NCI-H1092 (cell line): ENCODE measurements at regions not wholly inside any gene's neighbourhood (a gene's known extent, or its start where the extent isn't known, plus 50 kb on each side); places are given as distances from the start of the nearest gene placed in this dataset.

Source experiments
- DNase-seq: peaks from one replicate; lab custom pipeline; 2025; lab: John Stamatoyannopoulos, UW

- no peak for DNase-seq
Measured at GRCh38 chr2:30310371-30310770, 79.0 kb downstream of the LBH start.

GRCh38 chr2:30310955-30311354 lies 79.6 kb downstream of the LBH start:
- DNase-seq = no peak

GRCh38 chr2:30311711-30312110 lies 80.4 kb downstream of the LBH start:
- DNase-seq = no peak

DNA sequence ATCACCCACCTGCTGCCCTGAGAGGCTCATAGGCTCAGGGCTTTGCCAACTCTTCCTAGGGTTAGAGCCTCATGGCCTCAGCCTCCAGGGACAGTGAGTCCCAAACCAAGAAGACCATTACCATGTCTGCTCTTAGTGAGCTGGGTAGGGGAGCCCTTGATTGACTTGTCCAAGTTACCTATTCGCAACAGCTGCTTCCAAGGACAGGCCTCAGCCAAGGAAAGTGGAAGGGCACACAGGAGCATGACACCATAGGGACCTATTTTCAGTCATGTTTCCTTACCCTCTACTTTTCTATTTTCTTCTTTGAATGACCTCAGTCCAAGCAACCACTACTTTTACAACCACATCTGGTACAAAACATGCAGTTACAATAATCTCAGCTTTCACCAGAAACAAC lies 81.6 kb downstream of the LBH start:
- DNase-seq = no peak

DNA sequence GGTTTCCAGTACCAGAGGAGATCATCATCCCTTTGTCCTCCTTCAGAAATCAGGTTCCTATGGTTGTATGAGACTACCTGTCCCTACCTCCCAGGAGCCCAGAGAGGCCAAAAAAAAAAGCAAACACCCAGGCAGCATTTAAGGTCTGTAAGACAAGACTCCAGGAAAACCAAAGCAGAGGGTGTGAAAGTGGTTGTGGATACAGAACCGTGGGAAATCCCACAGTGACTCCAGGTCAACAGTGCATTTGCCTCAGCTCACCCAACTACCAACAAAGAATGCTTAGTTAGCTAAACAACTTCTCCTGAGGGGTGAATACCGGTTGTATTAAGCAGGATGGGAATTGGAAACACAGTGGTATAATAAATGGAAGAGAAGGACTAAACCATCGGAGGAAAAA lies 83.6 kb downstream of the LBH start:
- DNase-seq = no peak

- no peak for DNase-seq
Measured at GRCh38 chr2:30315391-30316063, 84.2 kb downstream of the LBH start.

GRCh38 chr2:30316408-30316807 lies 85.1 kb downstream of the LBH start:
- no peak for DNase-seq

DNA sequence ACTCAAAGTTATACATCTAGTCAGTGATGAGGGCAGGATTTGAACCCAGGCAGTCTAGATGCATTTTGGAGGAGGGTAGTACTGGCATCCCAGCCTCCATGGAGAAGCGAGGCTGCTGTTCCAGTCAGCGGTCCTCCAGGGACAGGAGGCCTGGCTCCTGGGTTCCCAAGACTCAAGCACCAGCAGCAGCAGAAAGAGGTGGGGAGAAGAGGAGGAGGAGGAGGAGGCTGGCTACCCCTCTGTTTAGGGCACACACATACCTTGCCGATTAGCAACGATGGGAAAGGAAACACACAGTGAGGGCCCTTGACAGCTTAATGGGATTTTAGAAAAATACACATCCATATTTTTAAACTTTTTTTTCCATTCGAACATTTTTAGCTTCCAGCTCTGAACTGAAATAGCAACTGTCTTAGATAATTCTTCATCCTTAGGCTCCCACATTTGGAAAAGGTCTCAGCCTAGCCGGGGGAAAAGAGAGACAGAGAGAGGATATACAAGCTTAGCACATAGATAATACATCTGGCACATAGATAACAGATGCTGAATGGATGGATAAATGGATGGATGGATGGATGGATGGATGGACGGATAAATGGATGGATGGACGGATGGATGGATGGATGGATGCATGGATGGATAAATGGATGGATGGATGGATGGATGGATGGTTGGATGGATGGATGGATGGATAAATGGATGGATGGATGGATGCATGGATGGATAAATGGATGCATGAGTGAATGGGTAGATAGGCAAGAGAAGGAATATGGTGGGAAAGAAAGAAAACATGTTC lies 87.9 kb downstream of the LBH start:
- DNase-seq = no peak

DNA sequence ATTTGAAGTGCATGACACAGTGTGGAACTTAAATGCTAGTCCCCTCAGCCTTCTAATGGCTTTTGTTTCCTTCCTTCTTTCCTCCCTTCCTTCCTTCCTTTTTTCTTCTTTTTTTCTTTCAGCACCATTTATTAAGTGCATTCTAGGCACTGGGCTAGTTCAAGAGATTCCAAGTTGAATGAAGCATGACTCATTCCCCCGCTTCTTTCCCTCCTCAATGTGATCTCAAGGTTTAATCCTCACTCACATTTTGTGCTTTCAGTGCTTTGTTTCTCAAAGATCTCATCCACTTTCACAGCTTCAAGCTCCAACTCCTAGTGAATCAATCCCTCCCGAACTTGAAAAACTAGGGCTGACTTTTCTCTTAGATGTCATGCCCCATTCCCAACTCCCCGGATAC lies 90.1 kb downstream of the LBH start:
- DNase-seq = no peak

- DNase-seq = no peak
Measured at GRCh38 chr2:30323499-30323898, 92.2 kb downstream of the LBH start.

DNA sequence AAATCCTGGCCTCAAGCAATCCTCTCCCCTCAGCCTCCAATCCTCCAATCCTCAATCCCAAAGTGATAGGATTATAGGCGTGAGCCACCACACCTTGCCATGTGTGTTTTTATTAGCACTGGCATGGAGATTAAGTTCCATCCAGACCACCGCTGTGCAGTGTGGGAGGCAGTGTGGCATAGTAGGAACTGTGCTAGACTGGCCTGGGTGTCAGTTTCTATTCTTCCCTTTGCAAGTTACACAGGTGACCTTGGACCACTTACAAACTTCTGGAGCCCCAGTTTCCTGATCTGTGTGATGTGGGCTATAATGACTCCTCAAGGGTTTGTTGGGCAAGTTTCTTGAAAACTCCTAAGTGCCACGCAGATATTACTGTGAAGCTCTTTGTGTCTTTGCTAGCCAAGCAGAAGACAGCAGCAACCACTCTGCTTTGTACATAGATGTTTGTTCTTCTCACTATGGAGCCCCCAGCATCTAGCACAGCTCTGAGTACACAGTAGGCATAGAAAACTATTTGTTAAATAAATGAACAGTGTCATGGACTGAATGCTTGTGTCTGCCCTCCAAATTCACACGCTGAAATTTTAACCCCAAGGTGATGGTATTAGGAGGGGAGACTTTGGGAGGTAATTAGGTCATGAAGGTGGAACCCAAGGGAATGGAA lies 93.0 kb downstream of the LBH start:
- no peak for DNase-seq

DNA sequence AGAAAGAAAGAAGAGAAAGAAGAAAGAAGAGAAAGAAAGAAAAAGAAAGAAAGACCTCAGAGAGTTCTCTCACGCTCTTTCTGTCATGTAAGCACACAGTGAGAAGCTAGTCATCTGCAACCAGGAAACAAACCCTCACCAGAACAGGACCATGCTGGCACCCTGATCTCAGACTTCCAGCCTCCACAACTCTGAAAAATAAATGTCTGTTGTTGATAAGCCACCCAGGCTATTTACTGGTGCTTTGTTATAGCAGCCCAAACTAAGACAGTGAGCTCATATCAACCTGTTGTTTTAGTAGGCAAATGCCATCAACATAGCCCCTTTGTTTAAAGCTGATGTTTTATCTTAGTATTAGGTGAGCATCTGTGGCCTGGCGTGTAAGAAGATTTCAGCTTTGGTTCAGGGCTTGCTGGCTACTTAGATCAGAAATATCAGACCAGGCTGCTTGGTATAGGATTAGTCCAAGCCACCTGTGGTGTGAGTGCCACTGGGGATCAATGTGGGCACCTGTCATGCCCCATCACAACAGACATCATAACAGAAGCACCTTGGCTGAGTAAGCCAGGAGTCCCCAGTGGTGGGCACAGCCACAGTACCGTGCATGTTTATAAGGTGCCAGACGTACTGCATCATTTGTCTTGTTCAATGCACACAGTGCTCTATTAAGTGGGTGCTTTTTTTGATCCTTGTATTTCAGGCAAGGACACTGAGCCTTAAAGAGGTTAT lies 94.4 kb downstream of the LBH start:
- DNase-seq = no peak

DNA sequence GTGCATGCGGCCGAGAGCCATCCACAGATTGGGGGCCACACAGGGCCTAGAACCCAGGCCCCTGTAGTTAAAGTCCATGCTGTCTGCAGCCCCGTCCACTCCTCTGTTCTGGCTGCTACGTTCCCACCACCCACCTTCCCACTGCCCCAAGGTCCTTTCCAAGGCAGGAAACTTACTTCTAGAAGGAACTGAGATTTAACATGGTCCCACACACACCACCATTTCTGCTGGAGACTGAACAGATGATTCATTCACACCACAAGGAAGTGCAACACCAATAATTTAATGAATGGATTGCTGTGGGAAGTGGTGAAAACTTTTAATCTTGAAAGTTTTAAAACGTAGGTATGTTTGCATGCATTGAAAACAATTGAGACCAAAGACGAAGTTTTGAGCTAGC lies 95.2 kb downstream of the LBH start:
- DNase-seq = no peak

GRCh38 chr2:30331038-30331437 lies 99.7 kb downstream of the LBH start:
- no peak for DNase-seq

- DNase-seq = no peak
Measured at GRCh38 chr2:30331869-30332268, 100.5 kb downstream of the LBH start.

GRCh38 chr2:30332791-30333453 lies 101.6 kb downstream of the LBH start:
- no peak for DNase-seq

DNA sequence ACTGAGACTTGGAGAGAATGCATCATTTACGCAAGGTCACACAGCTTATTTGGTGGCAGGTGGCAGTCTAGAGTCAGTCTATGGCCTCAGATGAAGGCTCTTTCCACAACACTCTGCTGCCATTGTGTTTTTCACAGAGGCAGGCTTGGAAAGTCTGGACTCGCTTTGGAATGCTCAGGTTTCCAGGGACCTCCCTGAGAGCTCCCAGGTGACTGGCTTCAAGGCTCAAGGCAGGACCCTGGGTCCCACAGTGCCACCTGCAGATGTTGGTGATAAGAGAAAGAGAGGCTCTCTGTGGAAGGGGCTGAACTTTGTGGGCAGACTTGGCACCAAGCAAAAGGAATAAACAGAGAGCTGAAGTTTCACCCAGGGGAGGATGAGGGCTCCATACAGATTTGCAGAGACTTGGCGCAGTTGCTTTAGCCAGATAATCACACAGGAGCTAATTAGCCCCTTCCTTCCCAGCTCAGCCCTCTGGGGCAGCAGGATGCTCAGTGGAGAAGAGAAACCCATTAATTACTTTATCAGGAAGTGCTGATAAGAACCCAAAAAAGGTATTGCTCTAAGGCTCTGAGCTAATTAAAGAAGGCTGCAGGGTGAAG lies 103.5 kb downstream of the LBH start:
- no peak for DNase-seq

GRCh38 chr2:30336084-30336483 lies 104.8 kb downstream of the LBH start:
- no peak for DNase-seq

DNA sequence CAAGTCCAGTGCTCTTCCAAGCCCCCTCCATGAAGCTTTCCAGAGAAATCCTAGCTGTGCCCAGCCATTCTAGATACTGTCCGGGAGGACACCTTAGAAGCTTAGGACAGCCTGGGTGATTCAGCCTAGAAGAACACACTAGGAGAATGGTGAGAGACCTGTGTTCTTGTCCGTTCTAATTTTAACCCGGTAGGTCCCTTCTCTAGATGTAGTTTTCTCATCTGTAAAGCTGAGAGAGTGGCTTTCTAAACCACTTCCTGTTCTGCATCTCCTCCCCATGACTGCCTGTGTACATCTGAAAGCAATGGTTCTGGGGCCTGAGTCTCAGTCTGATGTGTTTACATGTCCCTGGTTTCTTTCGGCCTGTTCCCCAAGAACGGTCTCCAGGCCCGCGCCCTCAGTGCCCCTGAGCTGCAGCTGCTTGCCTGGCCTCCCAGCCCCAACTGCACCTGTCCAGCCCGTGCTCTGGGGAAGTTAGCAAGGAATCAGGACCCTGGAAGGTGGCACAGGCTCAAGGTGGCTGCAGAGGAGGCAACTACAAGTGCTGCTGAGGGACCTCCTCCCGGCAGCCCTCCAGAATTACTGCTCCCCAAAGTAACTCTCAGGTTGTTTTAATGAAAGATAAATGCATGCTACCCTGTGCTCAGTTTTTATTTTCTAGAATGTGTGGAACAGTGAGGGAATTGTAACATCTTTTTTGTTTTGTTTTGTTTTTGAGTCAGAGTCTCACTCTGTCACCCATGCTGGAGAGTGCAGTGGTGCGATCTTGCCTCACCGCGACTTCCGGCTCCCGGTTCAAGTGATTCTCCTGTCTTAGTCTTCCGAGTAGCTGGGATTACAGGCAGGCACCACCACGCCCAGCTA lies 105.9 kb downstream of the LBH start:
- DNase-seq = no peak

GRCh38 chr2:30338475-30338874 lies 107.1 kb downstream of the LBH start:
- no peak for DNase-seq

DNA sequence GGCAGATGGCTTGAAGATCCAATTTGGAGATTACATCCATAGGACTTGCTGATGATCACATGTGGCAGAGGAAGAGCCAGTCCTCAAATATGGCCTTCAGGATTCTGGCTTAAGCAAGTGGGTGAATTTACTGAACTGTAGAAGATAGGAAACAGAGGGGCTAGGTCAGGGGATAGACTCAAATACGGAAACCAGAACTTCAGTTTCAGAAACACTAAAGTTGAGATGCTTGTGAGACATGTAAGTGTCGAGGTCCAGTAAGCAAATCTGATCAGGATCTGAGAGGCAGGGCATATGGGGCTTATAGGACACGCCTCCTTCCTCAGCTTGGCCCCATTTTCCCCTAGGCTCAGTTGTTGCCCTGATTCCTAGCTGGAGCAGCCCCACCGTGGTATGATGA lies 107.7 kb downstream of the LBH start:
- no peak for DNase-seq
